AG20443 (cell line): ENCODE measurements at regions not wholly inside any gene's neighbourhood (a gene's known extent, or its start where the extent isn't known, plus 50 kb on each side); places are given as distances from the start of the nearest gene placed in this dataset.

Experiments used
- DNase-seq: peaks from one replicate; pipeline ENCODE4 v3.0.0; 2012; ENCODE audit warnings: low spot score, mixed read lengths

DNA sequence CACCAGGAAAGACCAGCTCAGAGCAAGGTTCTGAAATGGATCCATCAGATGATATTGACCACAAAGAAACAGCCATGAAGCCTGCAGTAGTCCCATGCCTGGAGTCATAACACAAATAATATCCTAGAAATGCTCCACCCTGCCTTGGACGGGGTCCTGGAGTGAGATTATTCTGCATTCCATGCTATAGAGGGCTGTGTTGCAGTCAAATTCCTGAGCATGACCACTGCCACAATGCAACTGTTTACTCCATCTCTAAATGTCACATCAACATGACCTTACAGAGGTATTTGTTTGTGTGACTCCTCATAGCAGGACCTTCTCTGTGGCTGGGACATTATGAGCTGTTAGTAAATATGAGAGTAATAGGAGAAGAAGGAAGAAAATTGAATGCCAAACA lies 257.5 kb upstream of the TCF21 start:
- peak; percentile 56 for DNase-seq

DNA sequence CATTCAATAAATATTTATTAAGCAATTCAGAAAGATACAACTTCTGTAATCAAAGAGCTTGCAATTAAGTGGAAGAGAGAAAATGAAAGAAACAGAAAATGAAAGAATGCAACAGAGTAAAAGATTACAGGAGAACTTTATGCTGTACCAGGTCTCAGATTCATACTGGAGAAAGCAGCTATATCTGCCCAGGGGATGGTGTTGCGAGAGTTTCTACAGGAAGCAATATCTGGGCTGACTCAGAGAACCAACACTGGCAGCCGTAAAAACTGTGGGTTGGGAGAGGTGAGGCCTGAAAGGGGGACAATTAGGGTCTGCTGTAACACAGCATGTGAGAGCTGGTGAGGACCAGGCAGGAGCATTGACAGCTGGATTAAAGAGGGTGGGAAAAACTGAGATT lies 256.7 kb upstream of the TCF21 start:
- DNase-seq, result peak; percentile 27

DNA sequence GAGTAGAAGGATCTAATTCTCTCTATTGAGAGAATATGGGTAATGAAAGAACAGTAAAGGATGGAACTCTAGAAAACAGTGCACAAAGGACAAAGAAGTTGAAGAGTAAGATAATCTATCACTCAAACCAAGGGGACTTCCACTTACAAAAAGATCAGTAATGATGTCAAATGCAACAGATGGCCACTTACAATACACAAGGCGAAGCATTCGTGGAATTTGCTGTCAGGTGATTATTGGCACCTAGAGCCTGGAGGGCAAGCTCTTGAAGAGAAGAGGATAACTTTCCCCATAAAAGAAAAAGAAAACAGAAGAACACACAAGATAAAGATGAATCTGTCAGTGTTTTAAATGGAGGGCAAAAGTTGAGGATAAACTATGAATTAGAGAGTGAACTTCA lies 256.0 kb upstream of the TCF21 start:
- no peak for DNase-seq

DNA sequence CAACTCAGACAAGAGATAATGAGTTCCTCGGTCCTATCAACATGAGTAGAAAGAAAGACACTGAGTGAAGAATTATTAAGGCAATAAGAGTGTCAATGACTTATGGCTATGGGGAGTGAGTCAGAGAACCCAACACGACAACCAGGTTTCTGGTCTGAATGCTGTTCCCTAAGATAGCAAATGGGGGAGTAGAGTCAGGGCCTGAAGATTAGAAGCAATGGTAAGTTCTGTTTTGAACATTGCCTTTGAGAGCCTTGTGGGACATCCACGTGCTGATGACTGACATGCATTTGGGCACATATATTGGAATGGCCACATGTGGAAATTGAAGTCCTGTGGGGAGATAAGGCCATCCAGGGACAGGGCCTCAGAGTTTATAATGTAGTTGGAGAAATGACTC lies 254.4 kb upstream of the TCF21 start:
- no peak for DNase-seq

DNA sequence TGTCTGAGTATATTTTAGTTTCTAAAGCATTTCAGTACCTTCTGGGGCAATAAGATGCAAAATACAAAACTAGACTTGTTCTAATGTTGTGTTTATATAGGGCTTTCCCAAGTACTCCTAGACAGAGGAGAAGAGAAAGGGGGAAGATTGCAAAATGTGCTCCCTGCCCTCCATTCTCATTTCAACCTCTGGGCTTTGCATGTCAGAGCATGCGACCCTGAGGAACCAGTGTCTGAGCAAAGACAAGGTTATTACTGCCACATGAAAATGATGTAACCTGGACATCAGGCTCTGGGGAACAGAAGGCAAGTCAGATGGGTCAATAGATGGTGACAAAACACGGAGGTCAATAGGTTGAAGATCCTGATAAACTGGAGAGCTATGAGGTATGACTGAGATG lies 253.5 kb upstream of the TCF21 start:
- no peak for DNase-seq

DNA sequence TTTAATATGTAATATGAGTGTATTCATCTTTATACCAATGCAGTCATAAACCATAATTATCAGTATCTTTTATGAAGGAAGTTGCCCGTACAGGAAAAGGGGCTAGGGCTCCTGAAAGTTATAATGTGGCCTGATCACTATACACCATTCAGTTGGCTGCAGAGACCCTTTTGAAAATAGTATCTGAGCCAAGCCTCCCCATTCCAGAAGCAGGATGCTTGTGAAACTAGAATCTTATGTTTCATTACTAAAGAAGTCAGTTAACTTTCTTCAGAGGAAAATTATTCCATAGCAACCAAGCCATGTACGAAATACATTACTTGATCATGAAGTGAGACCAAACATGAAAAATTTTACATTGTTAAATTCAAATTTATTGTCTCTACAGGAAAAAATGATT lies 251.5 kb upstream of the TCF21 start:
- no peak for DNase-seq

DNA sequence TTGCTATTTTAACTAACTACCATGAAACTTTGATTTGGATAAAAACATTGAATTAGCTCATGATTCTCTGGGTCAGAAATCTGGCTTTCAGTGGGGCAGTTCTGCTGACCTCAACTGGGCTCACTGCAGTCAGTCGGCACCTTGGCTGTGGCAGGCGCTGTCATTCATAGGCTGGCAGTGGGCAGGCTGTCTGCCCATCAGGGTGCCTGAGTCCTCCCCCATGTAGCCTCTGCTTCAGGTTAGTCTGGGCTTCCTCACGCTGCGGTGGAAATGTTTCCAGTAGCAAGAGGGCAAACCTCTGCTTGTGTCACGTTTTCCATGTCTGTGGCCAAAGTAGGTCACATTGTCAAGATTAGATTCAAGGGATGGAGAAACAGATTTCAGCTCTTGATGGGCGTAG lies 251.0 kb upstream of the TCF21 start:
- no peak for DNase-seq

DNA sequence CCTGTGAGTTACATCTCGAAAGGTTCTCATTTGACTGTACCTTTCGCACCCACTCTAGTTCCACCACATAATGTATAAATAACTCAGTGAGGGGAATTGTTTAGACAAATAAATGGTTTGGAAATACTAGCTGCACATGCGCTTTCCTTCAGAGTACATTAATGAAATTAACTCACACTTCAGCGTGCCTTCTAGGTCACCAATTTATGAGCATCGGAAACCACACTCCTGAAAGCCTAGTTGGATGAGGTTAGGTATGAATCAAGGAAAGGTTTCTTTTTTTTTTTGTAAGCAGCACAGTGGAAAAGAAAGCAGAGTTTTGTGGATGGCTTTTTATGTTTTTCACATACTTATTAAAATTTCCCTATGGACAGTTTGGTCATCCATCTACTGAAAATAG lies 247.8 kb upstream of the TCF21 start:
- no peak for DNase-seq

DNA sequence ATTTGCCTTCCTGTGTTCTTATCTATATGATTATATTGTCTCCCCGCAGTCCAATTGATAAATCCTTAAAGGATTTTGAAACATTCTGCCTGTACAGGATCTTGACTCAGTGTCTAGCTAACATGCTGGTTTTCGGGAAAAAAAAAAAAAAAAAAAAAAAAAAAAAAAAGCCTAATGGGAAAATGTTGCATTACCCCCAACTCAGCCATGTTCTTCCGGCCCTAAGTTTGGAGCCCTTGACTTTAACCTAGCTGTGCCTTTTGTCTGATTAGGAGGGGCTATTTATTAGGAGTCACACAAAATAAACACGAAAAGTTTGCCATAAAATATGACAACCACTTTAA lies 244.4 kb upstream of the TCF21 start:
- DNase-seq, result no peak

DNA sequence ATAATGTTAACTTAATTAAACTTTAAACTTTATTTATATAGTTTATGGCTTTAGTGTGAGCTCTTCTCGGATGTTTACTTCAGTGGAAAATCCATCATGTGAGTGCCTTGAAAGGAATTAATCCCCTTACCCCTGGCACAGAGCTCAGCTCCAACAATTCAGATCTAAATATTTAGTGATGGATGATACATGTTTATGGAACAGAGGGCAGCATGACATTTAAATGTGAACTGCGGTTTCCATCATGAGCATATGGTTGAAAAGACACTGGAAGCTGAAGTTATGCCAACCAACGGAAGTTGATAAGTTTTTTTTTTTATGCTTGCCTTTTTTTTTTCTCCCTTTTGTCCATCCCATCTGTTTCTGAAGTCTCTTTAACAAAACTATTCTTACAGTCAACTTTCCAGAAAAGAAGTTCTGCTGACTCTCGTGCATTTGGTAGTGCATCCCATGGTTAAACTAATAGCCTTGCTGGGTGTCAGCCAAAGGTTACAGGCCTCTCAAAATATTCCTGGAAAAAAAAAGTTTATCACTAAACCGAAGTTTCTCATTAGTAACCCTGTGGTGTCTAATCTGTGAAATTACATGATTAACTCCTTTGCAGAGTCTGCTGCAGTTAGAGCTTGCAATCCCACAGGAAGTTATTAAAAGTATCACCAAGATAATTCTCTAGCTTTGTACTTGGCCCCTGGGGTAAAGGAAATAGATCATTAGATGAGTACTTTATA lies 243.9 kb upstream of the TCF21 start:
- peak; percentile 29 for DNase-seq

DNA sequence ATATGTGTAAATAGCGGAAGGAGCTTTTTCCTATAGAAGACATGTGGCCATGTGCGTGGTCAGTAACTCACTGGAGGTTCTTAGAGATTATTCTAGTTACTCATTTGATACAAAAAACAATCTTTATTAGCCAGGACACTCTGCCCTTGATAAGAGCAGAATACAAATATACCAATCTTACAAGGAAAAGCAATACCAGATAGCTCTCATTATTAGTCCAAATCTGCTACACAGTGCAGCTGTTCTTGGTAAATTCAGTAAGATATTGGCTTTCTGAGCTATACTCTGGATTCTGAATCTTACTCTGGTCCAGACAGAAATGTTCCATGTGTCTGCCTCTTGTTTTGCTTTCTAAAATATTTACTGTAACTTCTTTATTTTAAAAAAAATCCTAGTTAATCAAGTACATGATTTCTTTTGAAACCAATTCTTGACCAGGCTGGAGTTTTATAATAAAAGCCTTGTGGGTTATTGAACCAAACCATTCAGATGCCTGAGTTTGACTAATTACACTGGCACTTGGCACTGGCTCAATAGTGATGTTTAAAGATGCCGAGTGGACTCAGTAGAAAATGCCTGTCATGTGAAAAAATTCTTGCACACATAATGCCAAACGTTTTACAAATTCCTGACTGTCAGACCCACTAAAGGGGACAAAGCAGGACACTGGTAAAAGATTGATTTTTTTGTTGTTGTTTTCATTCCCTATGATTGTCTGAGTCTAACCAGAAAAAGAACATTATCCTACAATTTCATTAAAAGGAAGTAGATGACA lies 242.8 kb upstream of the TCF21 start:
- DNase-seq, result peak; percentile 57

DNA sequence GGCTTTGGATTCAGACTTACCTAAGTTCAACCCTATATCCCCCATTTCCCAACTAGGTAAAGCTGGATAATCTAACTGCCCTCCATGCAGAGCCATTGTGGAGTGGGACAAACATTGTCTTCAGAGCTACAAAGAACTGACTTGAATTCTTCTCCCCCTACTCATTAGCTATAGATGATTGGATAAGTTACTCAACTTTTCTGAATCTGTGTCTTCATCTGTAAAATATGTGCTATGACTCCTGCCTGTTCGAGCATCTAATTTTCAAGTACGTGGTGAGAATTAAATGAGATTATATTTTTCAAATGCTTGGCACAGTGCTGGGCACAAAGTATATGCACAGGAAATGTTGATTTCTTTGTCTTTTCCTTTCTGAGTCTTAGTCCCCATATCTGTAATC lies 240.3 kb upstream of the TCF21 start:
- DNase-seq, result no peak

DNA sequence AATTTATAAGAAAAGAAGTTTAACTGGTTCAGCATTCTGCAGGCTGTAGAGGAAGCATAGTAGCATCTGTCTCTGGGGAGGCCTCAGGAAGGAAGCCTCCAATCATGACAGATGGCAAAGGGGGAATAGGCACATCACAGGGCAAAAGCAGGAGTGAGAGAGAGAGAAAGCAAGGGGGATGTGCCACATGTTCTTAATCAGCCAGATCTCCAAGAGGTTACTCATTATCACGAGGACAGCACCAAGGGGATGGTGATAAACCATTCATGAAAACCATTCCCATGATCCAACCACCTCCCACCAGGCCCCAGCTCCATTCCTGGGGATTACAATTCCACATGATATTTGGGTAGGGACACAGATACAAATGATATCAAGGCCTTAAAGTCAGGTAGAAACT lies 217.5 kb upstream of the TCF21 start:
- no peak for DNase-seq

DNA sequence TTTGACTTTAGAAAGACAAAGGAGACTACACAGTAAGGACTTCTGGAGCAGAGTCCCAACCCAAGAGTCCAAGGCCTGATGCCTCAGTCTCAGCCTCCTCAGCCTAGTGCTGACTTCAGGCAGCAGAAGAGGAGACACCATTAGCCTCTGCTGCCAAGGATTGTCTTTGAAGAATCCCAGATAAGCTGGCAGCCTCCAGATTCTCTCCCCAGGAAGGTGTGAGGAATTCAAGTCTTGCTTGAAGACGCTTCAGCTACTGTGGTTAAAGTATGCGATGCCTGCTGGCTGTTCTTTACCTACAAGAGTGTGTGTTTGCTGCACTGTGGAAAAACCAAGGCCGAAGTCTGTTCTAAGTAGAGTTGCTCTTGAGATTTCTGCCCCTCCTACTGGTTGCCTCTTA lies 215.9 kb upstream of the TCF21 start:
- DNase-seq, result no peak

DNA sequence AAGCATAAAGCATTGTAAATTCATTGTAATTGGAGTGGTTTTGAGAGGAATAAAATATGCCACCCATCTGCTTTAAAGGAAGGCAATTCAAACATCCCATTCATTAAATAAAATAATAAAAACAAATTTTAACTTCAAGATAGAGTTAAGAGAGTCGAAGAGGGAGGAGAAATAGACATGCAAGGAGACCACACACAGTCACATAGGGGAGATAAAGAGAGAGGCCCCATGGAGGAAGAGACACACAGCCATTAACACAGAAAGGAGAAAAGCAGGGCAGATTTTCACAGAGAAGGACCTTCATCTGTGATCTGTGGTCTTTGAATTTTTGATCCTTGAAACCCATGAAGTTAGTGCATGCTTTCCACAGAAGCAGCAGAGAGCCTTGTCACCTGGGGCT lies 214.3 kb upstream of the TCF21 start:
- DNase-seq, result no peak

DNA sequence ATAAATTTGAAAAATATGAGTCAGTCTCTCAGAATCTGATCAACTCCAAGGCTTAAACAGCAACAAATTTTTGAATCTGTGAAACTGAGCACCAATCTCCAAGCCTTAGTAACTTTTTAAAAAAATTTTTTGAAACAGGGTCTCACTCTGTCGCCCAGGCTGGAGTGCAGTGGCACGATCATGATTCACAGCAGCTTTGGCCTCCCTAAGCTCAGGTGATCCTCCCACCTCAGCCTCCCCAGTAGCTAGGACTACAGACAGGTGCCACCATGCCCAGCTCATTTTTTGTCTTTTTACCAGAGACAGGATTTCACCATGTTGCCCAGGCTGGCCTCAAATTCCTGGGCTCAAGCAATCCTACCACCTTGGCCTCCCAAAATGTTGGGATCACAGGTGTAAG lies 207.9 kb upstream of the TCF21 start:
- DNase-seq, result no peak

DNA sequence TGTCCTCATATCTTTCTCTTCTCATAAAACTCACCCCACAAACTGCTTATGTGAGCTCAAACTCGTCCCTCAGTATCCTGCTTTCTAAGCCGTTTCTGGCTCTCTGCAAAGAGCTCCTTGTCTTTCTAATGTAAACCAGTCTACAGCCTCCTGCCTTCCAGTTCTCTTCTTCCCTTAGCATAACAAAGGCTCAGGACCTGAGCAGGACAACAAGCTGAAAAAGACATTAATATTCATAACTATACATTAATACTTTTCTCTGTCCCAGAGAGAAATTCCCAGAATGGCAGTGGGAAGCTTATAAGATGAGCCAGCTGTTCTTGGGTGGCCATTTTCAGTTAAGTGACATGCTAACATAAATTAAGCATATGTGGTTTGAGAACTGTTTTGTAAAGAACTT lies 207.0 kb upstream of the TCF21 start:
- DNase-seq, result no peak

DNA sequence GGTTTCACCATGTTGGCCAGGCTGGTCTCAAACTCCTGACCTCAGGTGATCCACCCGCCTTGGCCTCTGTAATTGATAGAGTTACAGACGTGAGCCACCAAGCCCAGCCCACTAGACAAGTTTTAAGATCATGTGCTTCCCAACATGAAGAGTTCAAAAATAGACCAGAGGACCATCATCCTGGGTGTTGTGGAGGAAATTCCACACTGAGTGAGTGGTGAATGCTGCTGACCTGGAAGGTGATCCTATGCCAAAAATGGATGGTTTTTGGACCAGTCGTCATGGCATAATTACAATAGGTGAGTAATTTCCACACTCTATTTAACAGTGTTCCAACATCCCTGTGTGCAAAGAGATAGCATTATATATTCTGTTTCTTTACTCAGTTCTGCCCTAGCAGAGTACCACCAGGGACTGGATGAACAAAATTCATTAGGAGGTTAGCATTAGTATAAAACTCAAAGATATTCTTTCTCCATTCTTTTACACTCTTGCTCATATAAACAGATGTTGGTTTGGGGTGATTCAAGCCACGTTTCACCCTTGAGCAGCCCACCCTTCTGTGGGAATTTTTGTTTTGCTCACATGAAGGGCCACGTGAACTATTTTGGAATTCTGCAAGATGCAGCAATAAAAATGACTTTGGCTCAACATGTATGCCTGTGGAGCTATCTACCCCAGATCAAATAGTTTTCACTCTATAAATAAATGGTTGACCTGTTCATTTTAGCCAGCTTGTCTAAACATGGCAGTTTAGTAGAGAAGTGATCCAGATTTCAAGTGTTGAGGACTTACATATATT lies 206.2 kb upstream of the TCF21 start:
- DNase-seq, result no peak

DNA sequence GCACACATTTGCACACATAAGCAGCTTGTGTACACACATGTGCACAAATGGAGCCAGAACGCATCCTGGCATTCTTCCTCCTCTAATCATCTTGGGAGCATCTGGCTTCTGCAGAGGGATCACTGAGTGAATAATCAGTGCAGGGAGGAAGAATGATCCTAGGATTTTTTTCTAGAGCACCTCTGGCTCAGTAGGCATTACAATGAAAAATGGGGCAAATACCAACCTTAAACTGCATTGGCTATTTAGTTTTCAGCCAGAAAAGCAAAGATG lies 205.7 kb upstream of the TCF21 start:
- no peak for DNase-seq

DNA sequence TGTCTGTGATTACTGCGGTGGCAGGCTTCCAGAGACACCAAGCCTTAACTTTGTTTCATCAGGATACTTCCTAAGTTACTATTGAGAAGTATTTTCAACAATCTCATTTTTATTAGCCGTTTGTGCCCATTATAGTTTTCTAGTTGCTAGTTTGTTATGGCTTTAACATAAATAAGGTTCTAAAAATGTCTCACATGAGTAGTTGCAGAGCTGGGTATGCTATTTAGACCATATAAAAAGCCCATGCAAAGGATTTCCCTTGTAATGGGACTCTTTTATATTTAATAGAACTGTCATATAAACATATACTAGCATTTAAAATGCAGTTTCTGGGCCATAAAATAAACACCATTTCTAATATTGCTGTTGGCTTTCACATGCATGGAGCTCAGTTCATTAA lies 205.3 kb upstream of the TCF21 start:
- no peak for DNase-seq

DNA sequence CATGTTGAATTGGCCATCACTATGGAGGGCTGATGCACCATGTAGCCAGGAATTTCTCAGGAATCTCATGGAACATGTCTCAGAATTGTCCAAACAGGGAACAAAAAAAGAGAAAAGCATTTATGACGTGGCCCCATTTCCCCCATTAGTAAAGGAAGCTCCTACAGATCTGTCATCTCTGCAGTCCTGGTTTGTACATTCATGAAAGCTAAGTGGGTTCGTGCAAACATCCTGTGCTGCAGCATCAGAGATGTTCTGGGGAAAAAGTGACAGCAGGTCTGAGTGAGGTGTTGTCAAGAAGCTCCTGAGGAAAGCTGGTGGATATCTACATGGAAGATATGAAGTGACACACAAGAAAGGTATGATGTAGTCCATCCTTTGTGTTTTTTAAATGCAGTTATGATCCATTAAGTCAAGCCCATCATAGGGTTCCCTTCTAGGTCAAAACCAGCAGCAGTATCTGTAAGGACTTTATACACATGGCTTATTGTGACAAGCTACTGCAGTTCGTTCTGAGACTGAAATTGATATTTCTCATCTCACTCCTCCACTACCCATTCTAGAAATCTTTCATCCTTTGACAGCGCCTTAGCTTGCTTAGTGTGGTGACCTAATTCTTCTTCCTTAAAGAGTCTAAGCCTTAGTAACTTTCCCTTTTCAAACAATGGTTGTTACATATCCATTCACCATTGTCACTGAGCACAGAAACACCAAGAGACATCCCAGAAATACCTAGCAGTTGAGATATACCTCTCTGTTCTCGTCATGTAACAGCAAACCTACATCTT lies 200.0 kb upstream of the TCF21 start:
- no peak for DNase-seq

DNA sequence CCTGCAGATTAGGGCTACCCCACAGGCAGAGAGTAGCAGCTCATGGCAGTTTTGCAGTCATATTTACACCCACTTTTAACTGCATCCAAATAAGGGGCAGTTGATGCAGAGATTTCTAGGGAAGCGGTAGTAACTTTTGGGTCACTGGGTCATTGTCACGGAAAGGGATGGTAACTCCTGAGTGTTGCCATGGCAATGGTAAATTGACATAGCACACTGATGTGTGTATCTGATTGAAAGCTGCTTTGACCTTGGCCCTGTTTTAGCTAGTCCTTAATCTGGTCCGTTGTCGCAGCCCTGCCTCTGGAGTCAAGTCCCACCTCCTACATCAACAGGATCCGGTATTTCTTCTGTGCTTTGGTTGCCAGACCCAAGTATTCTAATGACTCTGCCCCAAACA lies 199.1 kb upstream of the TCF21 start:
- DNase-seq, result no peak

DNA sequence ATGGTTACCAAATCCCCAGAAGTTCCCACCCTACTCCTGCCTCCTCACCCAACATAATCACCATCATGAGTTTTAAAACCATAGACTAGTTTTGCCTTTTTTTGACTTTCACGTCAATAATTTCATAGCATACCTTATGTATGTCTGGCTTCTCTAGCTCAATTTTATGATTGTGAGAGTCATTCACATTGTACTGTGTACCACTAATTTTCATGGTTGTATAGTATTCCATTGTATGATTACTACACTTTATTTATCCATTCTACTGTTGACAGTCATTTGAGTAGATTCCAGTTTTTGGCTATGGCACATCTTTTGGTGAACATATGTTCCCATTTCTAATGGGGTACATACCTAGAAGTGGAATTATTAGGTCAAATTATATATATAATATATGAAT lies 195.3 kb upstream of the TCF21 start:
- no peak for DNase-seq
